Peyer's patch (tissue), 4 donors: ENCODE measurements at regions not wholly inside any gene's neighbourhood (a gene's known extent, or its start where the extent isn't known, plus 50 kb on each side); places are given as distances from the start of the nearest gene placed in this dataset.
A peak's percentile ranks its signal among the peaks of the same experiment; 100 is the strongest.

Source experiments
- DNase-seq, 3 donors: peaks; one replicate each; pipeline ENCODE4 v3.0.0-alpha.2; 2017 to 2019
- H3K27ac ChIP-seq, 4 donors: fragments of 200-600 bp; sonication (generic); one replicate each; pipeline ENCODE4 v1.5.1; 2016 to 2019
- H3K27me3 ChIP-seq, 2 donors: fragments of 200-600 bp; sonication (generic); one replicate each; pipeline ENCODE4 v1.5.1; 2019
- H3K36me3 ChIP-seq, 3 donors: fragments of 200-600 bp; sonication (generic); one replicate each; pipeline ENCODE4 v1.5.1; 2016 to 2019
- H3K4me1 ChIP-seq, 4 donors: fragments of 200-600 bp; sonication (generic); one replicate each; pipeline ENCODE4 v1.5.1; 2016 to 2019
- H3K4me3 ChIP-seq, 4 donors: fragments of 200-600 bp; sonication (generic); 1 replicate in 3 of 4; 2 replicates in 1 of 4; pipeline ENCODE4 v1.5.1; 2016 to 2019; ENCODE audit warnings: mild to moderate bottlenecking in 1 of 4
- H3K9me3 ChIP-seq, 4 donors: fragments of 200-600 bp; sonication (generic); one replicate each; pipeline ENCODE4 v1.5.1; 2016 to 2019; ENCODE audit warnings: mild to moderate bottlenecking in 1 of 4
- CTCF ChIP-seq, 6 experiments: fragments of 450-650 bp in 4 of 6; fragments of 200-600 bp in 2 of 6; sonication (generic) in 1 of 6; IDR thresholded peaks; one replicate each; pipeline ENCODE4 v1.5.1; 2017 to 2019; ENCODE audit warnings: antibody characterized with exemption in 6 of 6, mild to moderate bottlenecking in 3 of 6, moderate library complexity in 1 of 6
- POLR2A ChIP-seq, 2 donors: fragments of 450-650 bp; IDR thresholded peaks; one replicate each; pipeline ENCODE4 v1.5.1; 2017; ENCODE audit warnings: antibody characterized with exemption in 2 of 2, mild to moderate bottlenecking in 2 of 2, moderate library complexity in 2 of 2

GRCh38 chr2:236661762-236662110 lies 92.1 kb downstream of the ACKR3 start:
- no peak for DNase-seq
- Histone ChIP-seq H3K36me3 (no peaks in the 10 kb centered on the region), H3K4me3 (no peak overlapping the region), H3K4me1 (no peaks in the 10 kb centered on the region), H3K27ac (peak overlapping the region in 3 of 4 donors; percentile 18 to 64 (median 54)), H3K9me3 (no peaks in the 10 kb centered on the region), H3K27me3 (no peaks in the 10 kb centered on the region)
- TF ChIP-seq CTCF (IDR thresholded peaks at IDR 0.05): no peak
- TF ChIP-seq POLR2A (IDR thresholded peaks at IDR 0.05): no peak

GRCh38 chr2:236662231-236663185 lies 92.9 kb downstream of the ACKR3 start:
- DNase-seq: peak in 1 of 3 donors; percentile 8
- H3K36me3 ChIP-seq: no peaks in the 10 kb centered on the region
- H3K9me3 ChIP-seq: no peaks in the 10 kb centered on the region
- TF ChIP-seq POLR2A (IDR thresholded peaks at IDR 0.05): no peak
- no peak for TF ChIP-seq CTCF (IDR thresholded peaks at IDR 0.05)
- H3K27me3 ChIP-seq: no peaks in the 10 kb centered on the region
- no peaks in the 10 kb centered on the region for H3K4me1 ChIP-seq
- peak overlapping the region; percentile 17 to 64 (median 52) for H3K27ac ChIP-seq
- no peak overlapping the region for H3K4me3 ChIP-seq

- H3K27ac ChIP-seq: peak overlapping the region; percentile 17 to 64 (median 52)
- TF ChIP-seq CTCF (IDR thresholded peaks at IDR 0.05) (no peak), POLR2A (IDR thresholded peaks at IDR 0.05) (no peak)
Measured at GRCh38 chr2:236663287-236664101, 93.9 kb downstream of the ACKR3 start.

GRCh38 chr2:236664136-236664535 lies 94.5 kb downstream of the ACKR3 start:
- H3K27ac ChIP-seq: peak overlapping the region in 3 of 4 donors; percentile 43 to 64 (median 62)

More at GRCh38 chr2:236663287-236664101, 93.9 kb downstream of the ACKR3 start:
- no peak overlapping the region for H3K4me3 ChIP-seq
- H3K9me3 ChIP-seq: no peaks in the 10 kb centered on the region
- peak in 2 of 3 donors; percentile 16 to 65 for DNase-seq
- H3K36me3 ChIP-seq: no peaks in the 10 kb centered on the region
- no peaks in the 10 kb centered on the region for H3K4me1 ChIP-seq
- H3K27me3 ChIP-seq: no peaks in the 10 kb centered on the region

More at GRCh38 chr2:236664136-236664535, 94.5 kb downstream of the ACKR3 start:
- no peak for DNase-seq
- TF ChIP-seq CTCF (IDR thresholded peaks at IDR 0.05) (no peak), POLR2A (IDR thresholded peaks at IDR 0.05) (no peak)
- Histone ChIP-seq H3K4me1 (no peaks in the 10 kb centered on the region), H3K9me3 (no peaks in the 10 kb centered on the region), H3K36me3 (no peaks in the 10 kb centered on the region), H3K27me3 (no peaks in the 10 kb centered on the region), H3K4me3 (no peak overlapping the region)
